GM19395 (cell line): ENCODE measurements at regions not wholly inside any gene's neighbourhood (a gene's known extent, or its start where the extent isn't known, plus 50 kb on each side); places are given as distances from the start of the nearest gene placed in this dataset.
"Not testable (repeated sequence)": the region's sequence is repeated elsewhere in the genome, so short reads cannot be mapped to it uniquely, and the experiment has no call there.

Source experiments
- ATAC-seq: cut with Tn5 transposase; IDR thresholded peaks from one replicate; pipeline ENCODE4 v1.9.1; 2021; ENCODE audit warnings: mild to moderate bottlenecking, moderate library complexity; ENCODE audit not compliant: unreplicated experiment

DNA sequence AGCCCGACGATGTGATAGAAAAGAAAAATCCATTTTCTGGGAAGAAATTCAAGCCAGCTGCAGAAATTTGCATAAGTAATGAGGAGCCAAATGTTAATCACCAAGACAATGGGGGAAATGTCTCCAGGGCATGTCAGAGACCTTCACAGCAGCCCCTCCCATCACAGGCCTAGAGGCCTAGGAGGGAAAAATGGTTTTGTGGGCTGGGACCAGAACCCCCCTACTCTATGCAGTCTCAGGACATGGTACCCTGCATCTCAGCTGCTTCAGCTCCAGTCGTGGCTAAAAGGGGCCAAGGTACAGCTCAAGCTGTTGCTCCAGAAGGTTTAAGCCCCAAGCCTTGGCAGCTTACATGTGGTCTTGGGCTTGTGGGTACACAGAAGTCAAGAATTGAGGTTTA lies 155.5 kb upstream of the FOXQ1 start:
- ATAC-seq = not testable (repeated sequence)

- no peak for ATAC-seq
Observed at GRCh38 chr6:1153696-1154245, 158.1 kb upstream of the FOXQ1 start.

DNA sequence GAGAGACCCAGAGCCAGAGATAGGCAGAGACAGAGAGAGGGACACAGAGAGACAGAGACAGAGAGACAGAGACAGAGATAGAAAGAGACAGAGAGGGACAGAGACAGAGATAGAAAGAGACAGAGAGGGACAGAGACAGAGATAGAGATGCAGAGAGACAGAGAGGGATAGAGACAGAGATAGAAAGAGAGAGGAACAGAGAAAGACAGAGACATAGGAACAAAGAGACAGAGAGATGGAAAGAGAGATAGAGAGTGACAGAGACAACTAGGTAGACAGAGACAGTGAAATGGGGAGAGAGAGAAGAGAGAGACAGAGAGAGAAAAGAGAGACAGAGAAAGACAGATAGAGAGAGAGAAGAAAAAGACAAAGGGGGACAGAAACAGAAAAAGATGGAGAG lies 165.4 kb upstream of the FOXQ1 start:
- ATAC-seq = no peak

DNA sequence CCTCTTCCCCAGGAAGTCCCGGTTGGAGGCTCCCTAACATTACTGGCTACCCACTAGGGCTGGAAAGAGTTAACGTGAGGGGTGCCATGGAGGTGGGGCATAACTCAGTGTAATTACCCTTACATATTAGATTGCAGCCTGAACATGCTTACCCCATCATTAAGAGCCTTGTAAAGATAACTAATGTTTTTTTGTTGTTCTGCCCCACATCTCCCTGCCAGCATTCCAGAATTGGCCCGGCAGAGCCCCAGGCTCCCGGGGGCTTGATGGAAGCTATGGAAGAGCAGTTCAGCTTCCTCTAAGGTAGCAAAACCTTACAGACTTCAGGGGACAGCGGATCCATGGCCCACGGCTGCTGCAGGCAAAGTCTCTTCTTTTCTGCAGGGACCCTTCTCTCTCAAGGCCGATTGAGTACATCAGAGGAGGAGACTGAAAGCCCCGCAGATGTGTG lies 166.1 kb upstream of the FOXQ1 start:
- no peak for ATAC-seq

GRCh38 chr6:1144842-1145767 lies 166.8 kb upstream of the FOXQ1 start:
- ATAC-seq = no peak

DNA sequence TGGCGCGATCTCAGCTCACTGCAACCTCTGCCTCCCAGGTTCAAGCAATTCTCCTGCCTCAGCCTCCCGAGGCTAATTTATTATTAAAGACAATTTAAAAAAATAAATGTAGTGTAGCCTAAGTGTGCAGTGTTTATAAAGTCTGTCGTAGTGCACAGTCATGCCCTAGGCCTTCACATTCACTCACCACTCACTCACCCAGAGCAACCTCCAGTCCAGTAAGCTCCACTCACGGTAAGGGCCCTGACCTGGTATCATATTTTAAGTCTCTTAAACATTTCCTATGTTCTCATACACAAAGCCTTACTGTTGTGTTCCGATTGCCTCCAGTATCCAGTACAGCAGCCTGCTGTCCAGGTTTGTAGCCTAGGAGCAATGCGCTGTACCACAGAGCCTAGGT lies 168.2 kb upstream of the FOXQ1 start:
- no peak for ATAC-seq

DNA sequence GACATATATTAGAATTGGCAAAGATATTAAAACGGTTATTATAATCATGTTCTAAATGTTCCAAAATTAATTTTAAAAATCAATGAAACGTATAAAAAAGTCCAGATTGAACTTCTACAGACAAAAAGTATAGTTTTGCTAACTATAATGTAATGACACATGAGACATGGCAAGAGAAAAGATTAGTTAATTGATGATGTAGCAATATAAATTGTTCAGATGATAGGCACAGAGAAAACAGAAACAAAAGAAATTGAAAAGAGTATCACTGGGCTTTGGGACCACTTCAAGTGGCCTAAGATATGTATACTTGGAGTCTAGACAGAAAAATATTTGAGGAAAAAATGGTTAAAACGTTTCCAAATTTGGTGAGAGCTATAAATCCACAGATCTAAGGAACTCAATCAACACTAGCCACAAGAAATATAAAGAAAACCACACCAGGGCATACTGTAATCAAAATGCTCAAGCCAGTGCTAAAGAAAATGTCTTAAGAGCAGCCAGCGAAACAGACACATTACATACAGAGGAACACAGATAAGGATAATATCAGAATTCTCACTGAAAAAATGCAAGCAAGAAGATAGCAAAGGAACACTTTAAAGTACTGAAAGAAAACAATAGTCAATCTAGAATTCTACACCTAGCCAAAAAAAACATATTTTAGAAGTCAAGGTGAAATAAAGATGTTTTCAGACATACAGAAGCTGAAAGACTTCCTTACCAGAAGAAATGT lies 172.6 kb upstream of the FOXQ1 start:
- ATAC-seq = no peak

- no peak for ATAC-seq
Observed at GRCh38 chr6:1137849-1138248, 174.0 kb upstream of the FOXQ1 start.

GRCh38 chr6:1136827-1137226 lies 175.1 kb upstream of the FOXQ1 start:
- no peak for ATAC-seq

DNA sequence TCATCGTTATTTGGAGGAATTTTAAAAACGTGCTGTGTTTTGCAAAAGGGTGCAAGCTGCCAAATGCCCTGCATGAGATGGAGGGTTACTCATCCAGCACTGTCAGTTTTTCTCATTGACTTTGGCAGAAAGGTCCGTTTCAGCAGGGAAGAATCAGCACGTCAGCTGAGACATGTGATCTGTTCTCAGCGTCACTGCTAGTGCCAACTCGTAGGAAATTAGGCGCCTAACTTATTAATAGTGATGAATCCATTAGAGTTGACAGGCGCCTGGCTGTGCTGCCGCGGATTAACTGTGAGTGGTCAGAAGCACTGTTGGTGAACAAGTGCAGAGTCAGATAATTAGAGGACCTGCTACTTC lies 175.5 kb upstream of the FOXQ1 start:
- no peak for ATAC-seq

GRCh38 chr6:1135726-1136414 lies 176.0 kb upstream of the FOXQ1 start:
- no peak for ATAC-seq

DNA sequence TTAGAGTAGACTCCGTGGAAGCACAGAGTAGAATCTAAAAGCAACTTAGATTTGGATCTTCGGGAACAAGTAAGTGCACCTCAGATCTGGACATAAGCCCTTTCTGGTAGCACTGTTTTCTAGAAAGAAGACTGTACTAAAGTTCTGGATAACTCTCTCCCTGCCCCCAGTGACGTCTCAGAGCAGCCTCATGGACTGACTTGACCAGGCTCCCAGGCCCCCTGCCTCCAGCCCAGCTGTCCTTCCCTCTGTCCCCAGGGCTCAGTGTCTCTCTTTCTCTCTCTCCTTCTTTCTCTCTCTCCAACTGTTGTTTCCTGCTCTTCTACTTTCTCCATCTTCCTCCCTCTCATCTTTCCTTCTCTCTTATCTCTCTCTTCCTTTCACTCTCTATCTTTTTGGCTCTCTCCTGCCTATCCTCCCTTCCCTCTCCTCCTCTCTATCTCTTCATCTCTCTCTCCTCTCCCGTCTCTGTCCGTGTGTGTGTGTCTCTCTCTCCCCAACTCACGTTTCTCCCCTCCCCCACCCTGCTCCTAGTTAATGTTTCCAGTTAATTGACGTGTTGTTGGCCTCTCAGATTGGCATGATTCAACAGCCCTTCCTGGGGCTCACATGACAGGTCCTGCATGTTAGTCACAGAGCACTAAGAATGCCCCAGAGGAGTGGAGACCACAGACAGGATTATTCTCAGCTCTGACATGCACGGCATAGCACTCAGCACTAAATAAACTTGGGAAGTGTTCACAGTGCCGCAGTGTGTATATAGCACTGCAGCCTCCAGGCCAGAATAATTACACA lies 180.4 kb upstream of the FOXQ1 start:
- ATAC-seq = no peak

DNA sequence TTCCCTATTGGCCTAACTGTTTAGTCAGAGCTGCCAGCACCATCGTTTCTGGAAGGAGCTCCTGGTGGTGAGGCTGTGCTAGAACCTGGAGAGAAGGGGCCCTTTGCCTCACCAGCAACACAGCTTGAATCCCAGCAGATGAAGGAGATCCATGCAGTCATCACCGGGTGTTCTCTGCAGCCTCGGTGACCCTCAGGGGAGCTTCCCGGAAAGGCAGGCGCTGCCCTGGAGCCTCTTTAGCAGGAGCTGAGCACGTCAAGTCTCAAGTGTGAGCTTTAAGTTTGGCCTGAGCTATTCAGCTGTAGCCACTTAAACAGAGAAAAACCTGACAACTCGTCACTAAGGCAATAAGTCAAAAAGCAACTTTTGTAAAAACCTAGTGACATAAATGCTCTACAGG lies 181.2 kb upstream of the FOXQ1 start:
- no peak for ATAC-seq

DNA sequence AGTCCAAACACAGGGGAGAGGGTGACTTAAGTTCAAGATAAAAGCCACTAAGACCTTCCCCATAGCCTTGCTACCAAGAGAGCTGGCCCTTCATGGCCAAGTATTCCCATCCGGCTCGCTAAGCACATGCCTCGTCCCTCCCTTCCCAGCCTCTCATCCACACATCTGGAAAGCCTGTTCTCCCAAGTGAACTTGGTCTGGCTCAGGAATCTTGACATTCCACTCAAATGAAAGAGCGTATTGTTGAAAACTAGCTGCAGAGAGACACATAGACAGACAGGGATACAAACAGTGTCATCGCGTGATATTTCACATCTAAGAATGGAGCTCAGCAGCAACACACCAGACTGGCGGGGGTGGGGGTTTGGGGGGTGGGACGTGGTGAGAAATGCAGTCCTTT lies 182.8 kb upstream of the FOXQ1 start:
- no peak for ATAC-seq

DNA sequence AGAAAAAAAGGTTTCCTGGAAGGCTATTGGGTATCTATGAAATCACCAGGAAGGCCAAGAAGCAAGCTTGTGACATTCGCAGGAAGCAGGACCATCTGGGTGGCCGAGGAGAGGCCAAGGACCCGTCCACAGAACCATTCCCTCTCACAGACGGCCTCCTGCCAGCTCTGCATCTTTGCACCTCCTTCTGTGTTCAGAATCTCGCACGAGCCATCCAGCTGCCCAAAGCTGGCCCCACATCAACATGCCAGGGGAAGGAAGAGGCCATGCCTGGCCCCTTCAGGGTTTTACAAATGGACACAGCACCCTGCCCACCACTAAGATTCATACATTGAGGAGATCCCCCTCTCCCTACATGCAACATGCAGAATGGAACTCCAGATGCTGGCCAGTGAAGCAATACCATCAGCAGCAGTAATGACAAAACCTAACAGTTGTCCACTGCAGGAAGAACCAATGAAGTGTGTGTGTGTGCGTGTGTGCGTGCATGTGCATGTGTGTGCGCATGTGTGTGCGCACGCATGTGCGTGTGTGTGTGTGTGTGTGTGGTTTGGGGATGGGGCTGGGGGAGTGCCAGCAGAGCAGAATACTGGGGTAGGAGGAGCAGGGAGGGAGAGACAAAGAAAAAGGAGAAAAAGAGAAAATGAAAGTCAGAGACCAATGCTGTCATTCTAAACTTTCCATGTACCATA lies 184.2 kb upstream of the FOXQ1 start:
- ATAC-seq = no peak

GRCh38 chr6:1127129-1127528 lies 184.8 kb upstream of the FOXQ1 start:
- no peak for ATAC-seq

- ATAC-seq = no peak
Observed at GRCh38 chr6:1126036-1126435, 185.9 kb upstream of the FOXQ1 start.

GRCh38 chr6:1125297-1125696 lies 186.6 kb upstream of the FOXQ1 start:
- ATAC-seq = no peak

- ATAC-seq = no peak
Observed at GRCh38 chr6:1124885-1125284, 187.0 kb upstream of the FOXQ1 start.
